ENCODE measurements at regions not wholly inside any gene's neighbourhood (a gene's known extent, or its start where the extent isn't known, plus 50 kb on each side); places are given as distances from the start of the nearest gene placed in this dataset.

GRCh38 chr11:26837154-26837553 lies 115.3 kb upstream of the SLC5A12 start:
- TF ChIP-seq EZH2 (IDR thresholded peaks at IDR 0.05; ENCODE audit: borderline replicate concordance, low read length) (no peak), CTCF (IDR thresholded peaks at IDR 0.05; ENCODE audit: low read length) (no peak)
